ENCODE measurements at regions not wholly inside any gene's neighbourhood (a gene's known extent, or its start where the extent isn't known, plus 50 kb on each side); places are given as distances from the start of the nearest gene placed in this dataset.

GRCh38 chr4:175983636-175984035 lies 82.0 kb upstream of the WDR17 start:
- H3K4me3 ChIP-seq (replicated peaks in 1 of 2; ENCODE audit: low read depth in 2 of 2, low read length in 2 of 2), result no peak overlapping the region
- no peak for DNase-seq (ENCODE audit: low read depth in 2 of 2)
- TF ChIP-seq CTCF (IDR thresholded peaks at IDR 0.05; ENCODE audit: low read depth, low read length), result no peak

- no peak for TF ChIP-seq CTCF (IDR thresholded peaks at IDR 0.05; ENCODE audit: low read depth, low read length)
- DNase-seq (ENCODE audit: low read depth in 2 of 2), result no peak
Observed at GRCh38 chr4:175986668-175987067, 79.0 kb upstream of the WDR17 start.

GRCh38 chr4:175988511-175988910 lies 77.1 kb upstream of the WDR17 start:
- no peak for TF ChIP-seq CTCF (IDR thresholded peaks at IDR 0.05; ENCODE audit: low read depth, low read length)
- no peak overlapping the region for H3K4me3 ChIP-seq (replicated peaks in 1 of 2; ENCODE audit: low read depth in 2 of 2, low read length in 2 of 2)
- DNase-seq (ENCODE audit: low read depth in 2 of 2), result no peak

More at GRCh38 chr4:175986668-175987067, 79.0 kb upstream of the WDR17 start:
- H3K4me3 ChIP-seq (replicated peaks in 1 of 2; ENCODE audit: low read depth in 2 of 2, low read length in 2 of 2), result no peak overlapping the region

GRCh38 chr4:175996206-175996605 lies 69.4 kb upstream of the WDR17 start:
- no peak overlapping the region for H3K4me3 ChIP-seq (replicated peaks in 1 of 2; ENCODE audit: low read depth in 2 of 2, low read length in 2 of 2)
- TF ChIP-seq CTCF (IDR thresholded peaks at IDR 0.05; ENCODE audit: low read depth, low read length), result no peak
- DNase-seq (ENCODE audit: low read depth in 2 of 2), result no peak

- no peak overlapping the region for H3K4me3 ChIP-seq (replicated peaks in 1 of 2; ENCODE audit: low read depth in 2 of 2, low read length in 2 of 2)
- no peak for TF ChIP-seq CTCF (IDR thresholded peaks at IDR 0.05; ENCODE audit: low read depth, low read length)
- no peak for DNase-seq (ENCODE audit: low read depth in 2 of 2)
Observed at GRCh38 chr4:175997291-175997690, 68.3 kb upstream of the WDR17 start.

- peak in 1 of 2 donors; percentile 5 for DNase-seq (ENCODE audit: low read depth in 2 of 2)
- no peak overlapping the region for H3K4me3 ChIP-seq (replicated peaks in 1 of 2; ENCODE audit: low read depth in 2 of 2, low read length in 2 of 2)
- TF ChIP-seq CTCF (IDR thresholded peaks at IDR 0.05; ENCODE audit: low read depth, low read length), result no peak
Observed at GRCh38 chr4:175998782-175999181, 66.9 kb upstream of the WDR17 start.

- H3K4me3 ChIP-seq (replicated peaks in 1 of 2; ENCODE audit: low read depth in 2 of 2, low read length in 2 of 2), result no peak overlapping the region
- no peak for TF ChIP-seq CTCF (IDR thresholded peaks at IDR 0.05; ENCODE audit: low read depth, low read length)
- no peak for DNase-seq (ENCODE audit: low read depth in 2 of 2)
Observed at GRCh38 chr4:175999944-176000343, 65.7 kb upstream of the WDR17 start.

All from cardiac fibroblast (primary cell).